HL-60 (cell line): ENCODE measurements at regions not wholly inside any gene's neighbourhood (a gene's known extent, or its start where the extent isn't known, plus 50 kb on each side); places are given as distances from the start of the nearest gene placed in this dataset.
A peak's percentile ranks its signal among the peaks of the same experiment; 100 is the strongest.

Source experiments
- DNase-seq, 2 experiments: peaks; one replicate each; pipeline ENCODE4 v3.0.0-alpha.2; 2010 to 2020; ENCODE audit warnings: low read depth in 1 of 2, low spot score in 1 of 2
- H3K27ac ChIP-seq: fragments of 250-450 bp; sonication (Bioruptor Pico); replicated peaks from 2 replicates; pipeline ENCODE4 v1.5.1; 2020; ENCODE audit warnings: mild to moderate bottlenecking, moderate library complexity
- H3K27me3 ChIP-seq: fragments of 250-450 bp; sonication (Bioruptor Pico); 2 replicates; pipeline ENCODE4 v1.5.1; 2021; ENCODE audit warnings: mild to moderate bottlenecking, moderate library complexity; ENCODE audit not compliant: insufficient read depth, poor library complexity, severe bottlenecking
- H3K4me3 ChIP-seq: replicated peaks from 2 replicates; pipeline ENCODE4 v1.5.1; 2011; ENCODE audit warnings: mild to moderate bottlenecking, control low read depth, low read length; ENCODE audit not compliant: insufficient read depth
- GABPA ChIP-seq: IDR thresholded peaks from 2 replicates; pipeline ENCODE4 v1.6.1; 2012; ENCODE audit warnings: low read depth
- POLR2AphosphoS5 ChIP-seq: IDR thresholded peaks from 2 replicates; pipeline ENCODE4 v1.6.1; 2012; ENCODE audit warnings: low read depth
- SPI1 ChIP-seq: IDR thresholded peaks from 2 replicates; pipeline ENCODE4 v1.6.1; 2012; ENCODE audit warnings: low read depth, mild to moderate bottlenecking, borderline replicate concordance
- TF ChIP-seq, protein P1 (sequence below): IDR thresholded peaks from 2 replicates; pipeline ENCODE4 v1.6.1; 2012; ENCODE audit warnings: low read depth; ENCODE audit not compliant: insufficient replicate concordance
- TF ChIP-seq, protein P2 (sequence below): IDR thresholded peaks from one replicate; pipeline ENCODE4 v1.5.1; 2011; ENCODE audit warnings: low read length, control low read depth, inconsistent platforms; ENCODE audit not compliant: insufficient read depth

DNA sequence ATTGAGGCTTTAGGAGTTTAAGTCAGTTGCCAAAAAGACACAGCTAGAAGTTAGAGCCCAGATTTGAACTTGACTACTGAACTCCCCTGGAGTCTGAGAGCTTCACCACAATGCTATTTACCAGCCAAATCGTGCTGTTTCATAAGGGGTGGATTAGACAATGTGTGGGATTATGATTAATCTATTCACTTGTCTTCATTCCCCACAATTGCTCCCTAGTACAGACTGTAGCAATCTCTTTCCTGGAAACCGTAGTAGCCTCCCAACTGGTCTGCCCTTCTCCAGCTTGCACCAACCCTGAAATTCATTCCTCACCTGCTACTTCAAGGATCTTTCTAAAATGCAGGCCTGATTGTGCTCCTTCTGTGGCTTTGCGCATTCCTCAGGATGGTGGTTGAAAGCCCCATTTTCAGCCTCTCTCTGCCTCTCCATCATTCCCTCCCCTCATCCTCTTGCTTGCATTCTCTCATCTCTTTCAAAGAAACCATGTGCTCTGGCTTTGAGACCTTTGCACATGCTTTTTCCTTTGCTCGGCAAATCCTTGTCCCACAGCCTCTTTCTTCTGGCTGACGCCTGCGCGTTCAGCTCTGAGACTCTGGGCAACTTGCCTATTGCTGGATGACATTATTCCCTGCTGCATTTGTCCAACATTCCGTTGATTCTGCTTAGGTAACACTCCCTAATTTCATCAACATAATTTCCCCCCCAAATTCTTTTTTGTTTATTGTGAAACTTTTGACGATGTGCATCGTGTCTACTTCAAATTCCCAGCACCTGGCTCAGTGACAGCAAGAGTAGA lies 145.1 kb downstream of the ADRA2A start:
- DNase-seq, result no peak
- H3K27ac ChIP-seq, result no peak overlapping the region
- TF ChIP-seq SPI1, result no peak
- TF ChIP-seq, protein P1, sequence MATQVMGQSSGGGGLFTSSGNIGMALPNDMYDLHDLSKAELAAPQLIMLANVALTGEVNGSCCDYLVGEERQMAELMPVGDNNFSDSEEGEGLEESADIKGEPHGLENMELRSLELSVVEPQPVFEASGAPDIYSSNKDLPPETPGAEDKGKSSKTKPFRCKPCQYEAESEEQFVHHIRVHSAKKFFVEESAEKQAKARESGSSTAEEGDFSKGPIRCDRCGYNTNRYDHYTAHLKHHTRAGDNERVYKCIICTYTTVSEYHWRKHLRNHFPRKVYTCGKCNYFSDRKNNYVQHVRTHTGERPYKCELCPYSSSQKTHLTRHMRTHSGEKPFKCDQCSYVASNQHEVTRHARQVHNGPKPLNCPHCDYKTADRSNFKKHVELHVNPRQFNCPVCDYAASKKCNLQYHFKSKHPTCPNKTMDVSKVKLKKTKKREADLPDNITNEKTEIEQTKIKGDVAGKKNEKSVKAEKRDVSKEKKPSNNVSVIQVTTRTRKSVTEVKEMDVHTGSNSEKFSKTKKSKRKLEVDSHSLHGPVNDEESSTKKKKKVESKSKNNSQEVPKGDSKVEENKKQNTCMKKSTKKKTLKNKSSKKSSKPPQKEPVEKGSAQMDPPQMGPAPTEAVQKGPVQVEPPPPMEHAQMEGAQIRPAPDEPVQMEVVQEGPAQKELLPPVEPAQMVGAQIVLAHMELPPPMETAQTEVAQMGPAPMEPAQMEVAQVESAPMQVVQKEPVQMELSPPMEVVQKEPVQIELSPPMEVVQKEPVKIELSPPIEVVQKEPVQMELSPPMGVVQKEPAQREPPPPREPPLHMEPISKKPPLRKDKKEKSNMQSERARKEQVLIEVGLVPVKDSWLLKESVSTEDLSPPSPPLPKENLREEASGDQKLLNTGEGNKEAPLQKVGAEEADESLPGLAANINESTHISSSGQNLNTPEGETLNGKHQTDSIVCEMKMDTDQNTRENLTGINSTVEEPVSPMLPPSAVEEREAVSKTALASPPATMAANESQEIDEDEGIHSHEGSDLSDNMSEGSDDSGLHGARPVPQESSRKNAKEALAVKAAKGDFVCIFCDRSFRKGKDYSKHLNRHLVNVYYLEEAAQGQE, result no peak
- no peak for TF ChIP-seq GABPA
- TF ChIP-seq POLR2AphosphoS5, result no peak
- TF ChIP-seq, protein P2, sequence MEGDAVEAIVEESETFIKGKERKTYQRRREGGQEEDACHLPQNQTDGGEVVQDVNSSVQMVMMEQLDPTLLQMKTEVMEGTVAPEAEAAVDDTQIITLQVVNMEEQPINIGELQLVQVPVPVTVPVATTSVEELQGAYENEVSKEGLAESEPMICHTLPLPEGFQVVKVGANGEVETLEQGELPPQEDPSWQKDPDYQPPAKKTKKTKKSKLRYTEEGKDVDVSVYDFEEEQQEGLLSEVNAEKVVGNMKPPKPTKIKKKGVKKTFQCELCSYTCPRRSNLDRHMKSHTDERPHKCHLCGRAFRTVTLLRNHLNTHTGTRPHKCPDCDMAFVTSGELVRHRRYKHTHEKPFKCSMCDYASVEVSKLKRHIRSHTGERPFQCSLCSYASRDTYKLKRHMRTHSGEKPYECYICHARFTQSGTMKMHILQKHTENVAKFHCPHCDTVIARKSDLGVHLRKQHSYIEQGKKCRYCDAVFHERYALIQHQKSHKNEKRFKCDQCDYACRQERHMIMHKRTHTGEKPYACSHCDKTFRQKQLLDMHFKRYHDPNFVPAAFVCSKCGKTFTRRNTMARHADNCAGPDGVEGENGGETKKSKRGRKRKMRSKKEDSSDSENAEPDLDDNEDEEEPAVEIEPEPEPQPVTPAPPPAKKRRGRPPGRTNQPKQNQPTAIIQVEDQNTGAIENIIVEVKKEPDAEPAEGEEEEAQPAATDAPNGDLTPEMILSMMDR, result no peak
- H3K4me3 ChIP-seq, result no peak overlapping the region
- H3K27me3 ChIP-seq, result peaks cover 5% of the 10 kb centered on the region

DNA sequence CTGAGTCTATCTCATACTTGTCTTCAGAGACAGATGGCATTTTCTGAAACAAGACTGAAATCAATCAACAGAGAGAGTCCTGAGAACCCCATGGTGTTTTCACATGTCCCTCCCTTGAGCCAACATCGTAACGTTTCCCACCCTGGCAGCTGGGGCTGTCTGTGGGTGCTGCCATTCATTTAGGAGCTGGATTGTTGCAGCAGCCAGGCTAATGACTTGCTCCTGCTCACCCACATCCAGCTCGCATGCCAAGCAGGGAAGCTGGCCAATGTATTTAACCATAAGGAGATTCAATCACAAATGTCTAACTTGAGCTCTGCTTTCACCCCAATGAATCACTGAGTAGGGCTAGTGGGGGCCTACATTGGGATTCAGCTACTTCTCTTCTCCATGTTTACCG lies 146.1 kb downstream of the ADRA2A start:
- no peak for TF ChIP-seq SPI1
- Histone ChIP-seq H3K27me3 (peaks cover 5% of the 10 kb centered on the region), H3K27ac (no peak overlapping the region), H3K4me3 (no peak overlapping the region)
- no peak for DNase-seq

DNA sequence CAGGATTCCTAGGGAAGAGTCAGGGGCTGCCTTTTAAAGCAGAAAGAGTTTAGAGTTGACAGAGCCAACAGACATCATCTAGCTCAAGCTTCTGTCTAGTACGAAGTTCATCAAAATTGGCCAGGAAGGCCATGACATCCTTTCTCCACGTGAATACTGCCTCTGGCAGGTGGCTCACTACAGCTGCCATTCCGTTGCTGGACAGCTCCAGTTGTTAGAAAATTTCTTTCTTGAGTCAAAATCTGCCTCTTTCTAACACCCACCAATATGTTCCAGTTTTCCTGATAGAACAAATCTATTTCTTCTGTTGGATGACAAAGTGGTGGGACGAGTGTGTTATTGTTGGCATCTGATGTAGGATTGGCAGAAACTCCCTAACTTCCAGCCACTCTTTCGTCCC lies 154.9 kb downstream of the ADRA2A start:
- no peak for DNase-seq
- H3K27me3 ChIP-seq, result no peaks in the 10 kb centered on the region

DNA sequence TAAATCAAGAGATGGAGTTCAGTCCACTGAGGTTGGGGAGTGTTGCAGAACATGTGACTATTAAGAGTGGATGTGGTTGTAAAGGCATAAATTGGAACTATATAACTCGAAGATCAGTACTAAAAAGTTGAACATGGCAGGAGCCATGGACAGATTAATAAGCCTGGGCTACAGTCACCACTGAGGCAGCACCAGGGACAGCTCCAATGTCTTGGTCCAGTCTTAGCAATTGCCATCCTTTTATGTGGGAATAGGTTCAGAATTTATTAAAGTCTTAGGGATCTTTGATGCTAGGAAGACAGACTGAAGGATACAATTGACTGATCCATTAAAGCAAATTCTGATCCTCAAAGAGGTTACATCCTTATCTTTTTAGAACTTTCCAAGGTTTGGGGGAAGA lies 156.6 kb downstream of the ADRA2A start:
- TF ChIP-seq, protein P1, result peak; percentile 90
- TF ChIP-seq POLR2AphosphoS5, result no peak
- no peak for DNase-seq
- H3K27me3 ChIP-seq, result no peaks in the 10 kb centered on the region
- H3K4me3 ChIP-seq, result no peak overlapping the region
- no peak overlapping the region for H3K27ac ChIP-seq

More for the DNA sequence above, 154.9 kb downstream of the ADRA2A start:
- Histone ChIP-seq H3K4me3 (no peak overlapping the region), H3K27ac (no peak overlapping the region)
- TF ChIP-seq SPI1, result no peak
- TF ChIP-seq, protein P1, result peak; percentile 83
